Esophagus squamous epithelium (tissue), 4 donors: ENCODE measurements at regions not wholly inside any gene's neighbourhood (a gene's known extent, or its start where the extent isn't known, plus 50 kb on each side); places are given as distances from the start of the nearest gene placed in this dataset.
"Not testable (repeated sequence)": the region's sequence is repeated elsewhere in the genome, so short reads cannot be mapped to it uniquely, and the experiment has no call there.

ENCODE experiments used
- CTCF ChIP-seq, 6 experiments: fragments of 450-650 bp in 4 of 6; fragments of 200-600 bp in 2 of 6; sonication (generic) in 2 of 6; IDR thresholded peaks; one replicate each; pipeline ENCODE4 v1.5.1; 2016 to 2019; ENCODE audit warnings: antibody characterized with exemption in 6 of 6, mild to moderate bottlenecking in 4 of 6, moderate library complexity in 4 of 6
- POLR2A ChIP-seq, 4 donors: fragments of 450-650 bp; IDR thresholded peaks; one replicate each; pipeline ENCODE4 v1.6.1; 2017; ENCODE audit warnings: antibody characterized with exemption in 4 of 4, mild to moderate bottlenecking in 4 of 4, moderate library complexity in 3 of 4

- TF ChIP-seq POLR2A, CTCF (IDR thresholded peaks at IDR 0.05): not testable (repeated sequence)
Observed at GRCh38 chr21:13825218-13825778, 215.7 kb downstream of the POTED start.
